Body of pancreas (tissue), 4 donors: ENCODE measurements at regions not wholly inside any gene's neighbourhood (a gene's known extent, or its start where the extent isn't known, plus 50 kb on each side); places are given as distances from the start of the nearest gene placed in this dataset.

Source experiments
- POLR2A ChIP-seq, 3 donors: fragments of 450-650 bp; IDR thresholded peaks; one replicate each; pipeline ENCODE4 v1.6.1; 2016; ENCODE audit warnings: antibody characterized with exemption in 3 of 3, mild to moderate bottlenecking in 2 of 3
- TF ChIP-seq, protein P1 (sequence below), 7 experiments: fragments of 450-650 bp in 4 of 7; fragments of 200-600 bp in 3 of 7; sonication (generic) in 3 of 7; IDR thresholded peaks; one replicate each; pipeline ENCODE4 v1.5.1; 2016 to 2019; ENCODE audit warnings: antibody characterized with exemption in 7 of 7

GRCh38 chr2:11099122-11100065 is 55.9 kb upstream of the SLC66A3 start:
- no peak for TF ChIP-seq POLR2A (IDR thresholded peaks at IDR 0.05)
- TF ChIP-seq, protein P1, sequence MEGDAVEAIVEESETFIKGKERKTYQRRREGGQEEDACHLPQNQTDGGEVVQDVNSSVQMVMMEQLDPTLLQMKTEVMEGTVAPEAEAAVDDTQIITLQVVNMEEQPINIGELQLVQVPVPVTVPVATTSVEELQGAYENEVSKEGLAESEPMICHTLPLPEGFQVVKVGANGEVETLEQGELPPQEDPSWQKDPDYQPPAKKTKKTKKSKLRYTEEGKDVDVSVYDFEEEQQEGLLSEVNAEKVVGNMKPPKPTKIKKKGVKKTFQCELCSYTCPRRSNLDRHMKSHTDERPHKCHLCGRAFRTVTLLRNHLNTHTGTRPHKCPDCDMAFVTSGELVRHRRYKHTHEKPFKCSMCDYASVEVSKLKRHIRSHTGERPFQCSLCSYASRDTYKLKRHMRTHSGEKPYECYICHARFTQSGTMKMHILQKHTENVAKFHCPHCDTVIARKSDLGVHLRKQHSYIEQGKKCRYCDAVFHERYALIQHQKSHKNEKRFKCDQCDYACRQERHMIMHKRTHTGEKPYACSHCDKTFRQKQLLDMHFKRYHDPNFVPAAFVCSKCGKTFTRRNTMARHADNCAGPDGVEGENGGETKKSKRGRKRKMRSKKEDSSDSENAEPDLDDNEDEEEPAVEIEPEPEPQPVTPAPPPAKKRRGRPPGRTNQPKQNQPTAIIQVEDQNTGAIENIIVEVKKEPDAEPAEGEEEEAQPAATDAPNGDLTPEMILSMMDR (IDR thresholded peaks at IDR 0.05) = no peak
